22Rv1 (cell line): ENCODE measurements at regions not wholly inside any gene's neighbourhood (a gene's known extent, or its start where the extent isn't known, plus 50 kb on each side); places are given as distances from the start of the nearest gene placed in this dataset.

Experiments used
- CTCF ChIP-seq: fragments of 450-650 bp; IDR thresholded peaks from 2 replicates; pipeline ENCODE4 v1.5.1; 2017; ENCODE audit warnings: mild to moderate bottlenecking
- ZFX ChIP-seq: fragments of 450-650 bp; IDR thresholded peaks from 2 replicates; pipeline ENCODE4 v1.6.1; 2017; ENCODE audit warnings: antibody characterized with exemption, borderline replicate concordance

DNA sequence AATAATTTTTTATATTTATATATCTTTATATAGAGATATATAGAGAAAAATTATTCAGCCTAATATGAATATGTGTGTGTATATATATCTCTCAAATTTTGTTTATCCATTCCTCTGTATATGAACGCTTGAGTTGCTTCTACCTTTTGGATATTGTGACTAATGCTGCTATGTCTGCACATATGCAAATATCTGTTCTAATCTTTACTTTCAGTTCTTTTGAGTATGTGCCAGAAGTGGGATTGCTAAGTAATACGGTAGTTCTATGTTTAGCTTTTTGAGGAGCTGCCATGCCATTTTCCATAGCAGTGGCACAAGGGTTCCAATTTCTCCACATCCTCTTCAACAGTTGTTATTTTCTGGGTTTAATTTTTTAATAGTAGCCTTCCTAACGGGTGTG is 72.8 kb upstream of the CEP85L start:
- TF ChIP-seq CTCF: no peak
- no peak for TF ChIP-seq ZFX
